AG08396 (cell line): ENCODE measurements at regions not wholly inside any gene's neighbourhood (a gene's known extent, or its start where the extent isn't known, plus 50 kb on each side); places are given as distances from the start of the nearest gene placed in this dataset.
"Not testable (repeated sequence)": the region's sequence is repeated elsewhere in the genome, so short reads cannot be mapped to it uniquely, and the experiment has no call there.

ENCODE experiments used
- DNase-seq: peaks from one replicate; pipeline ENCODE4 v3.0.0; 2012; ENCODE audit warnings: low spot score, mixed read lengths

- no peak for DNase-seq
These were observed 221.7 kb upstream of the RXFP2 start for GRCh38 chr13:31517599-31517998.

GRCh38 chr13:31518645-31519044 is 220.7 kb upstream of the RXFP2 start:
- no peak for DNase-seq

GRCh38 chr13:31521435-31521834 is 217.9 kb upstream of the RXFP2 start:
- no peak for DNase-seq

GRCh38 chr13:31522396-31522795 is 216.9 kb upstream of the RXFP2 start:
- no peak for DNase-seq

- DNase-seq, result no peak
These were observed 211.2 kb upstream of the RXFP2 start for GRCh38 chr13:31528176-31528575.

- no peak for DNase-seq
These were observed 210.6 kb upstream of the RXFP2 start for GRCh38 chr13:31528758-31529157.

GRCh38 chr13:31530922-31531321 is 208.4 kb upstream of the RXFP2 start:
- no peak for DNase-seq

GRCh38 chr13:31537052-31537451 is 202.3 kb upstream of the RXFP2 start:
- DNase-seq, result no peak

GRCh38 chr13:31538067-31539042 is 201.0 kb upstream of the RXFP2 start:
- DNase-seq, result peak; percentile 40

- DNase-seq, result no peak
These were observed 199.0 kb upstream of the RXFP2 start for GRCh38 chr13:31540281-31540680.

GRCh38 chr13:31543190-31543589 is 196.1 kb upstream of the RXFP2 start:
- no peak for DNase-seq

- DNase-seq, result no peak
These were observed 193.7 kb upstream of the RXFP2 start for GRCh38 chr13:31545616-31546015.

GRCh38 chr13:31556376-31556775 is 182.9 kb upstream of the RXFP2 start:
- no peak for DNase-seq

- not testable (repeated sequence) for DNase-seq
These were observed 155.1 kb upstream of the RXFP2 start for GRCh38 chr13:31584221-31584620.

GRCh38 chr13:31587698-31588266 is 151.5 kb upstream of the RXFP2 start:
- DNase-seq, result no peak

- DNase-seq, result no peak
These were observed 151.0 kb upstream of the RXFP2 start for GRCh38 chr13:31588316-31588715.

- DNase-seq, result no peak
These were observed 150.4 kb upstream of the RXFP2 start for GRCh38 chr13:31588893-31589292.

GRCh38 chr13:31591642-31592233 is 147.6 kb upstream of the RXFP2 start:
- no peak for DNase-seq

GRCh38 chr13:31594056-31594455 is 145.3 kb upstream of the RXFP2 start:
- DNase-seq, result no peak

GRCh38 chr13:31595563-31595962 is 143.8 kb upstream of the RXFP2 start:
- no peak for DNase-seq

- DNase-seq, result no peak
These were observed 140.3 kb upstream of the RXFP2 start for GRCh38 chr13:31598990-31599389.

- no peak for DNase-seq
These were observed 134.1 kb upstream of the RXFP2 start for GRCh38 chr13:31605076-31605860.
